ENCODE measurements at regions not wholly inside any gene's neighbourhood (a gene's known extent, or its start where the extent isn't known, plus 50 kb on each side); places are given as distances from the start of the nearest gene placed in this dataset.

GRCh38 chr13:48148454-48148853 lies 53.5 kb upstream of the MED4 start:
- no peaks in the 10 kb centered on the region for H3K36me3 ChIP-seq (ENCODE audit: low read depth)
- ATAC-seq (ENCODE audit: low read depth): no peak
- H3K9me3 ChIP-seq (ENCODE audit: severe bottlenecking): no peaks in the 10 kb centered on the region
- no peak overlapping the region for H3K27ac ChIP-seq (ENCODE audit: poor library complexity, severe bottlenecking)
- H3K27me3 ChIP-seq (ENCODE audit: insufficient read depth, poor library complexity, severe bottlenecking): no peaks in the 10 kb centered on the region
- no peak for DNase-seq (ENCODE audit: low spot score)
- H3K4me1 ChIP-seq (ENCODE audit: insufficient read depth, poor library complexity, severe bottlenecking): peaks cover 3% of the 10 kb centered on the region
- no peak overlapping the region for H3K4me3 ChIP-seq (ENCODE audit: severe bottlenecking)
- TF ChIP-seq, protein P1, sequence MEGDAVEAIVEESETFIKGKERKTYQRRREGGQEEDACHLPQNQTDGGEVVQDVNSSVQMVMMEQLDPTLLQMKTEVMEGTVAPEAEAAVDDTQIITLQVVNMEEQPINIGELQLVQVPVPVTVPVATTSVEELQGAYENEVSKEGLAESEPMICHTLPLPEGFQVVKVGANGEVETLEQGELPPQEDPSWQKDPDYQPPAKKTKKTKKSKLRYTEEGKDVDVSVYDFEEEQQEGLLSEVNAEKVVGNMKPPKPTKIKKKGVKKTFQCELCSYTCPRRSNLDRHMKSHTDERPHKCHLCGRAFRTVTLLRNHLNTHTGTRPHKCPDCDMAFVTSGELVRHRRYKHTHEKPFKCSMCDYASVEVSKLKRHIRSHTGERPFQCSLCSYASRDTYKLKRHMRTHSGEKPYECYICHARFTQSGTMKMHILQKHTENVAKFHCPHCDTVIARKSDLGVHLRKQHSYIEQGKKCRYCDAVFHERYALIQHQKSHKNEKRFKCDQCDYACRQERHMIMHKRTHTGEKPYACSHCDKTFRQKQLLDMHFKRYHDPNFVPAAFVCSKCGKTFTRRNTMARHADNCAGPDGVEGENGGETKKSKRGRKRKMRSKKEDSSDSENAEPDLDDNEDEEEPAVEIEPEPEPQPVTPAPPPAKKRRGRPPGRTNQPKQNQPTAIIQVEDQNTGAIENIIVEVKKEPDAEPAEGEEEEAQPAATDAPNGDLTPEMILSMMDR (IDR thresholded peaks at IDR 0.05; ENCODE audit: poor library complexity, severe bottlenecking): no peak

GRCh38 chr13:48146636-48147035 lies 51.7 kb upstream of the MED4 start:
- no peak overlapping the region for H3K27ac ChIP-seq (ENCODE audit: poor library complexity, severe bottlenecking)
- no peaks in the 10 kb centered on the region for H3K4me1 ChIP-seq (ENCODE audit: insufficient read depth, poor library complexity, severe bottlenecking)
- DNase-seq (ENCODE audit: low spot score): no peak
- H3K4me3 ChIP-seq (ENCODE audit: severe bottlenecking): no peak overlapping the region
- TF ChIP-seq, protein P1 (IDR thresholded peaks at IDR 0.05; ENCODE audit: poor library complexity, severe bottlenecking): no peak
- no peaks in the 10 kb centered on the region for H3K27me3 ChIP-seq (ENCODE audit: insufficient read depth, poor library complexity, severe bottlenecking)
- no peak for ATAC-seq (ENCODE audit: low read depth)
- no peaks in the 10 kb centered on the region for H3K9me3 ChIP-seq (ENCODE audit: severe bottlenecking)
- no peaks in the 10 kb centered on the region for H3K36me3 ChIP-seq (ENCODE audit: low read depth)

DNA sequence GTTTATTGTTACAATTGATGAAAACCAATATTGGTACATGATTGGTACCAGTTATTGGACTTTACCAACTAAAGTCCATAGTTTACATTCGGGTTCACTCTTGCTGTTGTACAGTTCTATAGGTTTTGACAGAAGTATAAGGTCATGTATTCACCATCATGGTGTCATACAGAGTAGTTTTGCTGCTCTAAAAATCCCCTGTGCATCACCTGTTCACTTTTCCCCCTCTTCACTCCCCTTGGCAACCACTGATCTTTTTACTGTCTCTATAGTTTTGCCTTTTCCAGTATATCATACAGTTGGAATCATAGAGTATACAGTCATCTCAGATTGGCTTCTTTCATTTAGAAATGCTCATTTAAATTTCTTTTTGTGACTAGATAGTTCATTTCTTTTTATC lies 51.2 kb upstream of the MED4 start:
- no peaks in the 10 kb centered on the region for H3K36me3 ChIP-seq (ENCODE audit: low read depth)
- TF ChIP-seq, protein P1 (IDR thresholded peaks at IDR 0.05; ENCODE audit: poor library complexity, severe bottlenecking): no peak
- H3K27me3 ChIP-seq (ENCODE audit: insufficient read depth, poor library complexity, severe bottlenecking): no peaks in the 10 kb centered on the region
- no peaks in the 10 kb centered on the region for H3K9me3 ChIP-seq (ENCODE audit: severe bottlenecking)
- DNase-seq (ENCODE audit: low spot score) (no peak), ATAC-seq (ENCODE audit: low read depth) (no peak)
- H3K4me1 ChIP-seq (ENCODE audit: insufficient read depth, poor library complexity, severe bottlenecking): no peaks in the 10 kb centered on the region
- H3K4me3 ChIP-seq (ENCODE audit: severe bottlenecking): no peak overlapping the region
- H3K27ac ChIP-seq (ENCODE audit: poor library complexity, severe bottlenecking): no peak overlapping the region

All from RWPE2 (cell line).